ENCODE measurements at regions not wholly inside any gene's neighbourhood (a gene's known extent, or its start where the extent isn't known, plus 50 kb on each side); places are given as distances from the start of the nearest gene placed in this dataset.
"Not testable (repeated sequence)": the region's sequence is repeated elsewhere in the genome, so short reads cannot be mapped to it uniquely, and the experiment has no call there.

GRCh38 chr7:51878865-51879264, 562.3 kb upstream of the COBL start:
- Histone ChIP-seq H3K4me3 (ENCODE audit: control insufficient read depth in 1 of 2, extremely low read depth in 1 of 2, low read length in 1 of 2) (no peak overlapping the region), H3K27ac (ENCODE audit: low read length) (no peak overlapping the region), H3K4me1 (ENCODE audit: control insufficient read depth in 1 of 2, extremely low read depth in 1 of 2, insufficient read depth in 2 of 2, low read length in 2 of 2) (no peaks in the 10 kb centered on the region), H3K36me3 (ENCODE audit: control insufficient read depth in 2 of 2, extremely low read depth in 1 of 2, insufficient read depth in 1 of 2, low read length in 1 of 2) (no peaks in the 10 kb centered on the region), H3K27me3 (replicated peaks in 1 of 2; ENCODE audit: control insufficient read depth in 2 of 2, extremely low read depth in 1 of 2, insufficient read depth in 2 of 2, low read length in 1 of 2) (no peaks in the 10 kb centered on the region), H3K9me3 (no peaks in the 10 kb centered on the region)
- 60% methylated on average over 1 of the region's 1 CpG for WGBS (ENCODE audit: insufficient coverage)
- Mint-ChIP-seq H3K27me3 (no peaks in the 10 kb centered on the region), H3K9me3 (peaks cover 0 to 7% (median 0%) of the 10 kb centered on the region in 3 donors), H3K4me3 (no peak overlapping the region), H3K27ac (no peak overlapping the region), H3K36me3 (no peaks in the 10 kb centered on the region), H3K4me1 (no peaks in the 10 kb centered on the region)
- POLR2A ChIA-PET, result no interaction called here
- no peak for DNase-seq
- ATAC-seq (replicated peaks in 1 of 4), result no peak
- CTCF ChIA-PET, result no interaction called here

- Mint-ChIP-seq H3K4me3 (no peak overlapping the region), H3K27ac (no peak overlapping the region), H3K9me3 (peaks cover 5 to 25% (median 25%) of the 10 kb centered on the region in 3 donors), H3K36me3 (no peaks in the 10 kb centered on the region), H3K4me1 (no peaks in the 10 kb centered on the region), H3K27me3 (no peaks in the 10 kb centered on the region)
- WGBS (ENCODE audit: insufficient coverage), result 73% methylated on average over 6 of the region's 6 CpGs
- H3K9me3 ChIP-seq, result no peaks in the 10 kb centered on the region
- H3K4me3 ChIP-seq (ENCODE audit: control insufficient read depth in 1 of 2, extremely low read depth in 1 of 2, low read length in 1 of 2), result no peak overlapping the region
- POLR2A ChIA-PET, result no interaction called here
- H3K36me3 ChIP-seq (ENCODE audit: control insufficient read depth in 2 of 2, extremely low read depth in 1 of 2, insufficient read depth in 1 of 2, low read length in 1 of 2), result no peaks in the 10 kb centered on the region
- DNase-seq, result no peak
- CTCF ChIA-PET, result no interaction called here
- H3K27me3 ChIP-seq (replicated peaks in 1 of 2; ENCODE audit: control insufficient read depth in 2 of 2, extremely low read depth in 1 of 2, insufficient read depth in 2 of 2, low read length in 1 of 2), result no peaks in the 10 kb centered on the region
- no peak overlapping the region for H3K27ac ChIP-seq (ENCODE audit: low read length)
- no peak for ATAC-seq (replicated peaks in 1 of 4)
- H3K4me1 ChIP-seq (ENCODE audit: control insufficient read depth in 1 of 2, extremely low read depth in 1 of 2, insufficient read depth in 2 of 2, low read length in 2 of 2), result no peaks in the 10 kb centered on the region
Measured at GRCh38 chr7:51869452-51869851, 552.8 kb upstream of the COBL start.

DNA sequence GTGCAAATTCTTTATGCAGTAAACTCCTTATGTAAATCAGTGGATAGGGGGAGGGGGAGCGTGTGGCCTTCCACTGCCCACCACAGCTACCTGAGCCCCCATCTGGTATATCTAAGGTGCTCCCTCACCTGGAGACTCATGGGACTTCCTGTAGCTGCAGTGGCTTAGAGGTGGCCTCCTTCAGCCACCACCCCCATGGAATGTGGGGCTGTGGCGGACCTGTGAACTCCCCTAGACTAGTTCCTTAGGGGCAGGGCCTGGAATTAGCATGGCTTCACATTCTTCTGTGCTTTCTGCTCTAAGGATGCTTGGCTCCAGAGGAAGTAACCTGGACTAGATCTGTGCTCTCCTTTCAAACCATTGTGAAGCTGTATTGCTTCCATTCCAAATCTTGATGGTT, 550.5 kb upstream of the COBL start:
- Mint-ChIP-seq H3K4me3 (no peak overlapping the region), H3K27ac (no peak overlapping the region), H3K9me3 (peaks cover 5 to 19% (median 18%) of the 10 kb centered on the region in 3 donors), H3K36me3 (no peaks in the 10 kb centered on the region), H3K27me3 (no peaks in the 10 kb centered on the region), H3K4me1 (no peaks in the 10 kb centered on the region)
- ChIA-PET POLR2A (no interaction called here), CTCF (no interaction called here)
- Histone ChIP-seq H3K27ac (ENCODE audit: low read length) (no peak overlapping the region), H3K4me3 (ENCODE audit: control insufficient read depth in 1 of 2, extremely low read depth in 1 of 2, low read length in 1 of 2) (no peak overlapping the region), H3K4me1 (ENCODE audit: control insufficient read depth in 1 of 2, extremely low read depth in 1 of 2, insufficient read depth in 2 of 2, low read length in 2 of 2) (no peaks in the 10 kb centered on the region), H3K36me3 (ENCODE audit: control insufficient read depth in 2 of 2, extremely low read depth in 1 of 2, insufficient read depth in 1 of 2, low read length in 1 of 2) (no peaks in the 10 kb centered on the region), H3K9me3 (no peaks in the 10 kb centered on the region), H3K27me3 (replicated peaks in 1 of 2; ENCODE audit: control insufficient read depth in 2 of 2, extremely low read depth in 1 of 2, insufficient read depth in 2 of 2, low read length in 1 of 2) (no peaks in the 10 kb centered on the region)
- DNase-seq (no peak), ATAC-seq (replicated peaks in 1 of 4) (no peak)
- 20% methylated on average over 1 of the region's 2 CpGs for WGBS (ENCODE audit: insufficient coverage)

DNA sequence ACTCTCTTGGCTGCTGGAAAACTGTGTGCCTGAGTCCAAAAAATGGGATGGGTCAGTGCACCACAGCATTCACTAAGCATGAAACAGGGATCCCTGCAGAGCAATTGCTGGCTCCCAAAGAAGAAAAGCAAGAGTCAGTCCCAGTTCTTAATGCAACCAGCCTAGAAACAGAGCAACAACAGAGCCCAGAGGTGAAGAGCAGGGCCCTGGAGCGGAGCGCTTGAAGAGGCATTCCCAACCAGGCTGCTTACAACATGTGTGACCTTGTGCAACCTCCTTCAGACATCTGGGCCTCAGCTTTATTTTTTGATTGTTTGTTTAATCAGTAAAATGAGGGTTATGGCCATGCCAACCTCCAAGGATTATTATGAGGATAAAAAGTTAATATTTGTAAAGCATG, 543.7 kb upstream of the COBL start:
- Mint-ChIP-seq H3K9me3 (peaks cover 0 to 7% (median 3%) of the 10 kb centered on the region in 3 donors), H3K4me1 (no peaks in the 10 kb centered on the region), H3K4me3 (no peak overlapping the region), H3K27ac (no peak overlapping the region), H3K36me3 (no peaks in the 10 kb centered on the region), H3K27me3 (no peaks in the 10 kb centered on the region)
- H3K4me1 ChIP-seq (ENCODE audit: control insufficient read depth in 1 of 2, extremely low read depth in 1 of 2, insufficient read depth in 2 of 2, low read length in 2 of 2), result no peaks in the 10 kb centered on the region
- POLR2A ChIA-PET, result no interaction called here
- DNase-seq, result no peak
- no peak for ATAC-seq (replicated peaks in 1 of 4)
- CTCF ChIA-PET, result no interaction called here
- H3K4me3 ChIP-seq (ENCODE audit: control insufficient read depth in 1 of 2, extremely low read depth in 1 of 2, low read length in 1 of 2), result no peak overlapping the region
- no peaks in the 10 kb centered on the region for H3K27me3 ChIP-seq (replicated peaks in 1 of 2; ENCODE audit: control insufficient read depth in 2 of 2, extremely low read depth in 1 of 2, insufficient read depth in 2 of 2, low read length in 1 of 2)
- H3K27ac ChIP-seq (ENCODE audit: low read length), result no peak overlapping the region
- WGBS (ENCODE audit: insufficient coverage), result no CpG with 5 or more reads among the region's 2 CpGs
- H3K9me3 ChIP-seq, result no peaks in the 10 kb centered on the region
- H3K36me3 ChIP-seq (ENCODE audit: control insufficient read depth in 2 of 2, extremely low read depth in 1 of 2, insufficient read depth in 1 of 2, low read length in 1 of 2), result no peaks in the 10 kb centered on the region

- DNase-seq (no peak), ATAC-seq (replicated peaks in 1 of 4) (no peak)
- H3K4me3 ChIP-seq (ENCODE audit: control insufficient read depth in 1 of 2, extremely low read depth in 1 of 2, low read length in 1 of 2), result no peak overlapping the region
- no peaks in the 10 kb centered on the region for H3K27me3 ChIP-seq (replicated peaks in 1 of 2; ENCODE audit: control insufficient read depth in 2 of 2, extremely low read depth in 1 of 2, insufficient read depth in 2 of 2, low read length in 1 of 2)
- no peak overlapping the region for H3K4me3 Mint-ChIP-seq
- no peaks in the 10 kb centered on the region for H3K4me1 ChIP-seq (ENCODE audit: control insufficient read depth in 1 of 2, extremely low read depth in 1 of 2, insufficient read depth in 2 of 2, low read length in 2 of 2)
- H3K27ac Mint-ChIP-seq, result no peak overlapping the region
- no peaks in the 10 kb centered on the region for H3K27me3 Mint-ChIP-seq
- no peaks in the 10 kb centered on the region for H3K4me1 Mint-ChIP-seq
- no CpG with 5 or more reads among the region's 2 CpGs for WGBS (ENCODE audit: insufficient coverage)
- ChIA-PET POLR2A (no interaction called here), CTCF (no interaction called here)
- H3K9me3 Mint-ChIP-seq, result peaks cover 3 to 10% (median 5%) of the 10 kb centered on the region in 3 donors
- H3K36me3 ChIP-seq (ENCODE audit: control insufficient read depth in 2 of 2, extremely low read depth in 1 of 2, insufficient read depth in 1 of 2, low read length in 1 of 2), result no peaks in the 10 kb centered on the region
- H3K36me3 Mint-ChIP-seq, result no peaks in the 10 kb centered on the region
- H3K9me3 ChIP-seq, result no peaks in the 10 kb centered on the region
- H3K27ac ChIP-seq (ENCODE audit: low read length), result no peak overlapping the region
Measured at GRCh38 chr7:51850126-51850525, 533.5 kb upstream of the COBL start.

DNA sequence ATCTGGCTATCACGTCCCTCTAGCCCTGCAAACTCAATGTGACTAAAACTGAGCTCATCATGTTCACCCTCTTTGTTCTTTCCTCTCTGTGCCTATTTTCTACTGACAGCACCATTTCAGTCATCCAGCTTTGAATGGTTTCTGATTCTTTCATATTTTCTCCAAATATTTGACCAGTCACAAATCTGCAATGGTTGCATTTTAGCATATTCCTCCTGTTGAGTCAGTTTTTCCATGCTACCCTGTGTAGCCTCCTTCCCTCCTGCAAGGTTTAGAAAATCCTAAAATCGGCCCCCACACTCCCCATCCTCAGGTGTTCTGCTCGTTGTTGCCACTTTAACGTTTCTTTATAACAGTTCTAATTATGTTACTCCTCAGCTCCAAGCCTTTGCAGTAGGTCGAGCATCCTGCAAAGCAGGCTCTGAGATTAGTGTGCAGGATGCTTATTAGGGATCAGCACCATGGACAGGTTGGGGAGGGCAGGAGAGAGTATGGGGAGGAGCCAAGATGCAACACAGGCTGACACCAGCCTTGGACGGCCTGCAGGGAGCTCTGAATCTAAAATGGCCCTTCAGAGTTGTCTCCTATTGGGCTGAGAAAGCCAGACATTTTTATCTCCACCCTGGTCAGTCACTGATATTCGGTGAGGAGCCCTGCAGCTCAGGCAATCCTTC, 531.0 kb upstream of the COBL start:
- Histone ChIP-seq H3K27ac (ENCODE audit: low read length) (no peak overlapping the region), H3K27me3 (replicated peaks in 1 of 2; ENCODE audit: control insufficient read depth in 2 of 2, extremely low read depth in 1 of 2, insufficient read depth in 2 of 2, low read length in 1 of 2) (no peaks in the 10 kb centered on the region), H3K4me1 (ENCODE audit: control insufficient read depth in 1 of 2, extremely low read depth in 1 of 2, insufficient read depth in 2 of 2, low read length in 2 of 2) (no peaks in the 10 kb centered on the region), H3K9me3 (no peaks in the 10 kb centered on the region), H3K36me3 (ENCODE audit: control insufficient read depth in 2 of 2, extremely low read depth in 1 of 2, insufficient read depth in 1 of 2, low read length in 1 of 2) (no peaks in the 10 kb centered on the region), H3K4me3 (ENCODE audit: control insufficient read depth in 1 of 2, extremely low read depth in 1 of 2, low read length in 1 of 2) (no peak overlapping the region)
- DNase-seq (no peak), ATAC-seq (replicated peaks in 1 of 4) (no peak)
- Mint-ChIP-seq H3K36me3 (no peaks in the 10 kb centered on the region), H3K4me3 (no peak overlapping the region), H3K27ac (no peak overlapping the region), H3K9me3 (peaks cover 9 to 14% (median 11%) of the 10 kb centered on the region in 3 donors), H3K4me1 (no peaks in the 10 kb centered on the region), H3K27me3 (no peaks in the 10 kb centered on the region)
- WGBS (ENCODE audit: insufficient coverage), result 25% methylated on average over 2 of the region's 7 CpGs
- ChIA-PET POLR2A (no interaction called here), CTCF (interaction anchor here in 1 of 2 donors (0.5 kb wide), 1 partner anchor 175 kb away, joined by 5 read pairs; no protein-coding TSS in a partner anchor)

- 81% methylated on average over 5 of the region's 18 CpGs for WGBS (ENCODE audit: insufficient coverage)
- ATAC-seq (replicated peaks in 1 of 4); H3K9me3 ChIP-seq; H3K27me3 Mint-ChIP-seq; H3K27ac Mint-ChIP-seq; H3K36me3 ChIP-seq (ENCODE audit: control insufficient read depth in 2 of 2, extremely low read depth in 1 of 2, insufficient read depth in 1 of 2, low read length in 1 of 2); DNase-seq; H3K4me1 ChIP-seq (ENCODE audit: control insufficient read depth in 1 of 2, extremely low read depth in 1 of 2, insufficient read depth in 2 of 2, low read length in 2 of 2); H3K27me3 ChIP-seq (replicated peaks in 1 of 2; ENCODE audit: control insufficient read depth in 2 of 2, extremely low read depth in 1 of 2, insufficient read depth in 2 of 2, low read length in 1 of 2); H3K4me1 Mint-ChIP-seq; POLR2A ChIA-PET; H3K36me3 Mint-ChIP-seq; H3K4me3 ChIP-seq (ENCODE audit: control insufficient read depth in 1 of 2, extremely low read depth in 1 of 2, low read length in 1 of 2); H3K27ac ChIP-seq (ENCODE audit: low read length); H3K4me3 Mint-ChIP-seq: not testable (repeated sequence)
- CTCF ChIA-PET, result interaction anchor here in 1 of 2 donors (0.6 kb wide), 1 partner anchor 56 kb away, joined by 4 read pairs; no protein-coding TSS in a partner anchor
- H3K9me3 Mint-ChIP-seq, result peaks cover 20 to 21% (median 20%) of the 10 kb centered on the region in 3 donors
Measured at GRCh38 chr7:51839130-51839529, 522.5 kb upstream of the COBL start.
